ENCODE measurements at regions not wholly inside any gene's neighbourhood (a gene's known extent, or its start where the extent isn't known, plus 50 kb on each side); places are given as distances from the start of the nearest gene placed in this dataset.

DNA sequence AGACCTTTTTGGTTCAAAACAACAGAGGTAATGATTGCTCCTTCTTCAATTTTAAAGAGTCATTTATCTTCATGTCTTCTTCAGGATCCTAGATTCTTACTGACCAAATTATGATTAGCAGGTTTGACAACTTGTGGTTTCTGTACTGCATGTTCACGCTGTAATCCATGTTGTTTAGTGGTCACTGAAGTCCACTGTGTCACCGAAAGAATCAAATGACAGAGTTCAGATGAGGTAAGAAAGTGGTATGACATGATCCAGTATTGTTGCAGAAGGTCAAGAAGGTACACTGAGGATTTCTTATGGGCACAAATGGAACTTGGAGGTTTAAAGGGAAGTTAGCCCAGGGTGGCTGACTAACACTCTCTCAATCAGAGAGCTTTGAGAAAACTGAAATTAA lies 649.2 kb downstream of the EFNA5 start:
- DNase-seq (ENCODE audit: low read depth, low spot score) = no peak
- POLR2A ChIA-PET = no interaction called here
- no peak overlapping the region for H3K4me3 ChIP-seq (ENCODE audit: low read depth, low read length)
- CTCF ChIA-PET = no interaction called here
- TF ChIP-seq, protein P1, sequence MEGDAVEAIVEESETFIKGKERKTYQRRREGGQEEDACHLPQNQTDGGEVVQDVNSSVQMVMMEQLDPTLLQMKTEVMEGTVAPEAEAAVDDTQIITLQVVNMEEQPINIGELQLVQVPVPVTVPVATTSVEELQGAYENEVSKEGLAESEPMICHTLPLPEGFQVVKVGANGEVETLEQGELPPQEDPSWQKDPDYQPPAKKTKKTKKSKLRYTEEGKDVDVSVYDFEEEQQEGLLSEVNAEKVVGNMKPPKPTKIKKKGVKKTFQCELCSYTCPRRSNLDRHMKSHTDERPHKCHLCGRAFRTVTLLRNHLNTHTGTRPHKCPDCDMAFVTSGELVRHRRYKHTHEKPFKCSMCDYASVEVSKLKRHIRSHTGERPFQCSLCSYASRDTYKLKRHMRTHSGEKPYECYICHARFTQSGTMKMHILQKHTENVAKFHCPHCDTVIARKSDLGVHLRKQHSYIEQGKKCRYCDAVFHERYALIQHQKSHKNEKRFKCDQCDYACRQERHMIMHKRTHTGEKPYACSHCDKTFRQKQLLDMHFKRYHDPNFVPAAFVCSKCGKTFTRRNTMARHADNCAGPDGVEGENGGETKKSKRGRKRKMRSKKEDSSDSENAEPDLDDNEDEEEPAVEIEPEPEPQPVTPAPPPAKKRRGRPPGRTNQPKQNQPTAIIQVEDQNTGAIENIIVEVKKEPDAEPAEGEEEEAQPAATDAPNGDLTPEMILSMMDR (IDR thresholded peaks at IDR 0.05; ENCODE audit: insufficient read depth, low read length, missing control alignments) = no peak

DNA sequence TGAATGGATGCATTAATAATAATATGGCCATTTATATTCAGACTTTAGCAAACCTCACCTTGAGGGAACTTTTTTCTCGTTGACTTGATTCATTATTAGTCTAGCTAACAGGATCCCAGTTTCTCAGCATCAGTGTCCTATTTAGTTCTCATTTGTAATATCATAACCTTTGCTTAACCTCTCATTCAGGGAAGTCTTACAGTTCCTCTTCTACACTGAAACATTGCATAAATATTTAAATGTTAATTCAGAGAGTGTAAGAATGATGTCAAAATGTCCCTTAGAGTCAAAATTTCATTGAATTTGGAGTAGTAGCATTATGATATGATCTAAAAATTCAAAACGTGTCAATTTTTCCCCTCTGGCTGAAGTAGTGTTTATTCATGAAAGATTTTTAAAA lies 650.1 kb downstream of the EFNA5 start:
- no peak overlapping the region for H3K4me3 ChIP-seq (ENCODE audit: low read depth, low read length)
- TF ChIP-seq, protein P1 (IDR thresholded peaks at IDR 0.05; ENCODE audit: insufficient read depth, low read length, missing control alignments) = no peak
- ChIA-PET POLR2A (no interaction called here), CTCF (no interaction called here)
- DNase-seq (ENCODE audit: low read depth, low spot score) = no peak

DNA sequence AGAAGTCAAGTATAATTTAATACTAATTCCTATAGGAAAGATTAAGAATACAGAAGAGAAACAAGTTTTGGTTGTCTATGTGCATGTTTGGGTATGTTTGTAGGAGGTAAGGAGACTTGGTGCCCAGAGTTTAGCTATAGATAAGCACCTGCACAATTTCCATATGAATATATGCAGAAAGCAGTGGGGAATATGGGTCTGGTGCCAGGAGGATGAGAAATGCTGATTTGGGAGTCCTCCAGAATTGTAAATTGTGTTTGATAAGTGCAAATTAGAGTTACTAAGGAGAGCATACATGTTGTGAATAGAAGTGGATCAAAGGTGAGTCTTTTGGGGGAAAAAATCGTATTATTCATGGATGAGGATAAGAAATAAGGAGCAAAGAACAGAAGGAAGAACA lies 653.1 kb downstream of the EFNA5 start:
- ChIA-PET CTCF (no interaction called here), POLR2A (no interaction called here)
- no peak overlapping the region for H3K4me3 ChIP-seq (ENCODE audit: low read depth, low read length)
- TF ChIP-seq, protein P1 (IDR thresholded peaks at IDR 0.05; ENCODE audit: insufficient read depth, low read length, missing control alignments) = no peak
- DNase-seq (ENCODE audit: low read depth, low spot score) = no peak

DNA sequence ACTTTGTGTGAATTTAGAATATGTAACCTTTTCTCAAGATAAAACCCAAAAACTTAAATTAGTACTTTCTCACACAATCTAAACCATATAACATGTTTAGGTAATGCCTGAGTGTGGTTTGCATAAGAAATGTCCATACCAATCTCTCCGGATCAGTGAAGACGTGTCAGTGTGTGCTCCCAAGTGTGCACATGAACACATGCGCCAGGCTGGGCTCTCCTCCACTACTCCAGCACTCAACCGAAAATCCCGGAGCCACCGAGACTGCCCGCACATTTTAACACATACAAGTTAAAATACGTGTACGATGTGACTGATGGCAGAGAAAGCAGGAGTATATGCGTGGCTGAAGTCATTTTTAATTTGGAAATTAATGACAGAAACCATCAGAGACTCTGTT lies 658.4 kb downstream of the EFNA5 start:
- no peak overlapping the region for H3K4me3 ChIP-seq (ENCODE audit: low read depth, low read length)
- TF ChIP-seq, protein P1 (IDR thresholded peaks at IDR 0.05; ENCODE audit: insufficient read depth, low read length, missing control alignments) = no peak
- POLR2A ChIA-PET = no interaction called here
- no peak for DNase-seq (ENCODE audit: low read depth, low spot score)
- CTCF ChIA-PET = no interaction called here

DNA sequence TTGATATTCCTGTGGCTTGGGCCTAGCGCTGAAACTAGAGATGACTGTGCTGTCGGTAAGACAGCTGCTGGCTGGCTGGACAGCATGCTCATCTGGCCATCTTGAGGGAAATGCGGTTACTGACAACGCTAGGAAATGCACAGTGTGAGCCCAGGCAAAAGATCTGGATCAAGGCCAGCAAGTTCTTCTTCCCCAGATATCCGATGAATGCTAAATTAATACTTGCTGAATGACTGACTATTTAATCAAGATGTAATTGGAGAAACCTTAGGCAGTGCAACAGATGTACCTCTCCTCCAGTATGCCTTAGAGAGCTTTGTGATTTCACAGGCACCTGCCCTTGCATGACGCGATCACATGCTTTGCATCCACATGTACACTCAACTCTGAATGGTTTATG lies 659.1 kb downstream of the EFNA5 start:
- no peak overlapping the region for H3K4me3 ChIP-seq (ENCODE audit: low read depth, low read length)
- no peak for DNase-seq (ENCODE audit: low read depth, low spot score)
- CTCF ChIA-PET = no interaction called here
- POLR2A ChIA-PET = no interaction called here
- TF ChIP-seq, protein P1 (IDR thresholded peaks at IDR 0.05; ENCODE audit: insufficient read depth, low read length, missing control alignments) = no peak

DNA sequence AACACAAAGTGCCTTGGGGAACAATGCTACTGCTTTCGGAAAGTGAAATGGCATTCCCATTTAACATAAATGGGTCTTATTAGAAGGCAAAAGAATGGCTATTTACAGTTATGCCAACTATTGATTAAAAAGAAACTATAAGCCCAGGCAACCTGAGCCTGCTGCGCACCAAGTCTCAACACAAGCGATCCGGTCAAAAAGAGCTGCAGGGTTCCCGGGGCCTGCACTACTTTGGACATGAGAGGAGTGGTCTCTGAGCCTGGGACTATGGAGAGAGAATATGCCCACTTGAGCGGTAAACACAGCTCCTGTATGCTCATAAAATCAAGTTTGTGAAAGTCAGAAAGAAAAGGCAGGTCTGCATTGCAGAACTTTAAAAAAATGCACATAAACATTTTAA lies 660.7 kb downstream of the EFNA5 start:
- ChIA-PET CTCF (no interaction called here), POLR2A (no interaction called here)
- TF ChIP-seq, protein P1 (IDR thresholded peaks at IDR 0.05; ENCODE audit: insufficient read depth, low read length, missing control alignments) = no peak
- no peak for DNase-seq (ENCODE audit: low read depth, low spot score)
- no peak overlapping the region for H3K4me3 ChIP-seq (ENCODE audit: low read depth, low read length)
